Kidney (tissue), 13 donors: ENCODE measurements at regions not wholly inside any gene's neighbourhood (a gene's known extent, or its start where the extent isn't known, plus 50 kb on each side); places are given as distances from the start of the nearest gene placed in this dataset.

Experiments
- DNase-seq, 5 donors: peaks; one replicate each; pipeline ENCODE4 v3.0.0-alpha.2; 2013 to 2020
- FAIRE-seq: peaks from 2 replicates; lab custom pipeline; 2012; peaks lifted over from hg19 to GRCh38; lab: Jason Lieb, UNC
- H3K27ac ChIP-seq, 2 donors: one replicate each; pipeline ENCODE4 v1.7.0; 2013; ENCODE audit warnings: low read depth in 2 of 2, low read length in 2 of 2, inconsistent platforms in 1 of 2
- H3K27me3 ChIP-seq: one replicate; pipeline ENCODE4 v1.7.1; 2013; ENCODE audit warnings: low read length, inconsistent platforms; ENCODE audit not compliant: control insufficient read depth, insufficient read depth
- H3K36me3 ChIP-seq, 3 donors: one replicate each; pipeline versions ENCODE4 v1.7.0 to v1.7.1; 2013; ENCODE audit warnings: low read length in 3 of 3, control low read depth in 1 of 3, inconsistent platforms in 1 of 3; ENCODE audit not compliant: insufficient read depth in 3 of 3, control insufficient read depth in 2 of 3
- H3K4me1 ChIP-seq, 3 donors: one replicate each; pipeline versions ENCODE4 v1.7.0 to v1.7.1; 2013; ENCODE audit warnings: low read length in 3 of 3, inconsistent platforms in 1 of 3, low read depth in 1 of 3; ENCODE audit not compliant: control insufficient read depth in 2 of 3, insufficient read depth in 2 of 3
- H3K4me3 ChIP-seq, 3 donors: one replicate each; pipeline versions ENCODE4 v1.7.0 to v1.8.1; 2013; ENCODE audit warnings: low read length in 3 of 3, control low read depth in 1 of 3, inconsistent platforms in 1 of 3
- H3K9ac ChIP-seq, 3 donors: one replicate each; pipeline versions ENCODE4 v1.7.0 to v1.7.1; 2013; ENCODE audit warnings: low read length in 3 of 3, control low read depth in 1 of 3, inconsistent platforms in 1 of 3
- H3K9me3 ChIP-seq, 3 donors: one replicate each; pipeline versions ENCODE4 v1.7.0 to v1.7.1; 2013; ENCODE audit warnings: low read length in 3 of 3, control low read depth in 1 of 3, inconsistent platforms in 1 of 3; ENCODE audit not compliant: control insufficient read depth in 2 of 3, insufficient read depth in 1 of 3
- CTCF ChIP-seq: IDR thresholded peaks from 3 replicates; pipeline ENCODE4 v1.5.1; 2012; ENCODE audit warnings: mild to moderate bottlenecking, moderate library complexity, borderline replicate concordance; ENCODE audit not compliant: insufficient read depth; ENCODE audit errors: extremely low read depth
- intact Hi-C: fragments of 100-400 bp; cut with DNase I; formaldehyde crosslinking; loops from one replicate; pipeline ENCODE4 v1.11.1; 2022
- donor health status: control.
- donor health status: control.
- donor health status: control.
- donor health status: control.
- donor health status: control.
- donor health status: DM: yes; HTN: yes; CAD: no.
- donor health status: Normal renal cell carcinoma (clear cell type).

GRCh38 chr9:34907044-34907443 lies 51.0 kb upstream of the PHF24 start:
- Histone ChIP-seq H3K27me3 (no peaks in the 10 kb centered on the region), H3K4me3 (no peak overlapping the region), H3K36me3 (no peaks in the 10 kb centered on the region), H3K4me1 (no peaks in the 10 kb centered on the region), H3K9ac (no peak overlapping the region), H3K9me3 (no peaks in the 10 kb centered on the region), H3K27ac (no peak overlapping the region)
- TF ChIP-seq CTCF = no peak
- DNase-seq (no peak), FAIRE-seq (no peak)
- intact Hi-C loops = no loop called here

- Histone ChIP-seq H3K27ac (no peak overlapping the region), H3K4me3 (no peak overlapping the region), H3K9ac (no peak overlapping the region), H3K27me3 (no peaks in the 10 kb centered on the region), H3K4me1 (no peaks in the 10 kb centered on the region), H3K36me3 (no peaks in the 10 kb centered on the region), H3K9me3 (no peaks in the 10 kb centered on the region)
- peak; percentile 86 for TF ChIP-seq CTCF
- intact Hi-C loops = no loop called here
- peak; percentile 3 for FAIRE-seq
- peak; percentile 73 to 84 (median 82) for DNase-seq
Observed at GRCh38 chr9:34899535-34900158, 58.4 kb upstream of the PHF24 start.

GRCh38 chr9:34898846-34899245 lies 59.2 kb upstream of the PHF24 start:
- Histone ChIP-seq H3K9me3 (no peaks in the 10 kb centered on the region), H3K36me3 (no peaks in the 10 kb centered on the region), H3K4me1 (no peaks in the 10 kb centered on the region), H3K27me3 (no peaks in the 10 kb centered on the region), H3K4me3 (no peak overlapping the region), H3K27ac (no peak overlapping the region), H3K9ac (no peak overlapping the region)
- intact Hi-C loops = no loop called here
- TF ChIP-seq CTCF = no peak
- FAIRE-seq (no peak), DNase-seq (no peak)

- no peak for TF ChIP-seq CTCF
- Histone ChIP-seq H3K9ac (no peak overlapping the region), H3K4me3 (no peak overlapping the region), H3K27me3 (no peaks in the 10 kb centered on the region), H3K9me3 (no peaks in the 10 kb centered on the region), H3K27ac (no peak overlapping the region), H3K36me3 (no peaks in the 10 kb centered on the region), H3K4me1 (no peaks in the 10 kb centered on the region)
- intact Hi-C loops = no loop called here
- peak in 1 of 5 donors; percentile 1 for DNase-seq
- FAIRE-seq = no peak
Observed at GRCh38 chr9:34896112-34896511, 62.0 kb upstream of the PHF24 start.
